ENCODE measurements at regions not wholly inside any gene's neighbourhood (a gene's known extent, or its start where the extent isn't known, plus 50 kb on each side); places are given as distances from the start of the nearest gene placed in this dataset.
A peak's percentile ranks its signal among the peaks of the same experiment; 100 is the strongest.
"Not testable (repeated sequence)": the region's sequence is repeated elsewhere in the genome, so short reads cannot be mapped to it uniquely, and the experiment has no call there.

DNA sequence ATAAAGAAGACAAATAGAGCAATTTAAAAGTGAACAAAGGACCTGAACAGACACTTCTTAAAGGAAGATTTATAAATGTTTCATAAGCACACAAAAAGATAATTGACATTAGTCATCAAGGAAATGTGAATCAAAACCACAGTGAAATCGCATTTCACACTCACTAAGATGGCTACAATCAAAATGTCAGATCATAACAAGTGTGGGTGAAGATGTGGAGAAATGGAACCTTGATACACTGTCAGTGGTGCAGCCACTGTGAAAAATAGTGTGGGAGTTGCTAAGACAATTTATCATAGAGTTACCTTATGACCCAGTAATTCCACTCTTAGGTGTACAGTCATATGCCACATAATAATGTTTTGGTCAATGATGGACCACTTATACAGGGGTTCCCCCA, 54.5 kb upstream of the HTR4 start:
- DNase-seq (ENCODE audit: low read depth) = no peak

DNA sequence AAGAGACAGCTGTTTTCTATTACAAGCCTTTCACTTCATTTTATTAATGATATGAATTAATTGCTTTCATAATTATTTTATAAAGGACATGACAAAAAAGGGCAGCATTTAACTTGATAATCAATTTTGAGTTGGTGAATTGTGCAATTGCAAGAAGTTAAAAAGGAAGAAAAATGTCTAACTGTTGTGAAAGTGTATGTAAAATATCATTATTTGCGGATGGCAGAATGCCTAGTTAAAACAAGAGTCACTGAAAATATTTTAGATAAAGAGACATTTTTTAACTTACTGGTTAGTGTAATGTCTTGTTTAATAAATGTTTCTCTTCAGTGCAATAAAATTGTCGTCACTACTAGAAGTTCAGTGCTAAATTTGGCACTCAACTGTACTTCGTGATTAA, 57.6 kb upstream of the HTR4 start:
- no peak for DNase-seq (ENCODE audit: low read depth)

DNA sequence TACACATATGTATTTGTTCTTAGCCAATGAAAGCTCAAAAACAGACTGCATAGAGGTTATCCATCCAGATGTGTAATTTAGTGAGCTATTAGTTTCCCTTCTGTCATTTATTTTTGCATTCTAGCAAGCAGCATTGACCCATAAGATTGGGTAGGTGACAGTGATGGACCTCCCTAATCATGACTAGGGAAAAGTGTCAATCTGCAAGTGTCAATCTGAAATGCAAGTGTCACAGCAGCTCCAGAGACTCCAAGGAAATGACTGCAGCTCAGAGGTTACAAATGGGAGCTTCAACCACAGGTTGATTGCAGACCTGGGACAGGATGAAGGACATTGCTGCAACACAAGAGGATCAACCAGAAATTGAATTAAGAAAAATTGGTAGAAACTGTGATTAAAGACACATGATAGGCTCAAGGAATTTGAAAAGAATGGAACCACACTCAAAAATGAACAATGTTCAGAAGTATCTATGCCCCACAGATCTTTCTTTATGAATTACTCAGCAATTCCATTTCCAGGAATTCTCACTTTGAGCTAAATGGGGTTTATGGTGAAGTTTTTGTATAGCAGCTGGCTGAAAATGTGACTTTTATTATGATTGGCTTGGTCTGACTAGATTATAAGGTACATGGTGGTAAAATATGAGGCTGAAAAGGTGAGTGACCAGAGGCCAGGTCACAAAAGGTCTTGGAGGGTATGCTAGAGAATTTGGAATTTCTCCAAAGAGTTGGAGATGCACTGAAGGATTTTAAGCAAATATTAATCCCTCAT, 59.6 kb upstream of the HTR4 start:
- no peak for DNase-seq (ENCODE audit: low read depth)

DNA sequence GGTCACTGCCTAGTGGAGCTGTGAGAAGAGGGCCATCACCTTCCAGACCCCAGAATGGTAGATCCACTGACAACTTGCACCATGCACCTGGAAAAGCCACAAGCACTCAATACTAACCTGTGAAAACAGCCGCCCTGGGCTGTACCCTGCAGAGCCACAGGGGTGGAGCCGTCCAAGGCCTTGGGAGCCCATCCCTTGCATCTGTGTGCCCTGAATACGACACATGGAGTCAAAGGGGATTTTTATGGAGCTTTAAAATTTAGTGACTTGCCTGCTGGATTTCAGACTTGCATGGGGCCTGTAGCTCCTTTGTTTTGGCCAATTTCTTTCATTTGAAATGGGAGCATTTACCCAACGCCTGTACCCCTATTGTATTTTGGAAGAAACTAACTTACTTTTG, 62.4 kb upstream of the HTR4 start:
- no peak for DNase-seq (ENCODE audit: low read depth)

DNA sequence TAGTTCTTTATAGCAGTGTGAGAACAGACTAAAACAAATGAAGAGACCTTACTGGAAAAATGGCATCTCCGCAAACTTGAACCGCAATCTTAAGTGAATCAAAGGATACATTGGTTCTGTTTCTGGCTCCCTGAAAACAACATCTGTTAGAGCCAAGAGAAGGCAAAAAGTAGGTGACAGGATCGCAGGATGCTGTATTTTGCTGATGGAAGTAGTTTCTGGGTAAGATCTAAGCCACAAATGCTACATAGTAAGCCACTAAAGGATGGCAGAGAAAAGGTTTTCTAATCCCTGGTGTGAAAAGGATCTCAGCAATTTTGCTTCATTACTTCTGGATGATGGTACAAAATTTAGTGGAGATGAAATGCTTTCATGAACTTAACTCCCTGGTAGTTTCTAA, 63.3 kb upstream of the HTR4 start:
- no peak for DNase-seq (ENCODE audit: low read depth)

DNA sequence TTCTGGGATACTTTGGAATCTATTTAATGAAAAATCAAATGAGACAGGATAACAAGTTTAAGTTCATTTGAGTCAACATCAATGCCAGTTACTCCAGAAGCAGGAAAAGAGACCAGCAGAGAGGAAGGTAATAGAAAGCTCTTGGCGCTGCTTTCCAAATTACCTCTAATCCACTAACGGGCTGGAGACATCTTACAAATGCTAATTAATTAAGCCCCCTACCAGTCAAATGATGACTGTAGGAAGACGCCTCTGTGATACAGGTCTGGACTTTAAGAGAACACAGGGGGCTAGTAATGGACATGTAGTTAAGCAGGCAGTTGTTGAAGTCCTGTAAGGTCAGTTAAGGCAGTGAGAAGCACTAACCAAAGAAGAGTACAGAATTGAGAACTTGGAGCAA, 65.3 kb upstream of the HTR4 start:
- no peak for DNase-seq (ENCODE audit: low read depth)

DNA sequence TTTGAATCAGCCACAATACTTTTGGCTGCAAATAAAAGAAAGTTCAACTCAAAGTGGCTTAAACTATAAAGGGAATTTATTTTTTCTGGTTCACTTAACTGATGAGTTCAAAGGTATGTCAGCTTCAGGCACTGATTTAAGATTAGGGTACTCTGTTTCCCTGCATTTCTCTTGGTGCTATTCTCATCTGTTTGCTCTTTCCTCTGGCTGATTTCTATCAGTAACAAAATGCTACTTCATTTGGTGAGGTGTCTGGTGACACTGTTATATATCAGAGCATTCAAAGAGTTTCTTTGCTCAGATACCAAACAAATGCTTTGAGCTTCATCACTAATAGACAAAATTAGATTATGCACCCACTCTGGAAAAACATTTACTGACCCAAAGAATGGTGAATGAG, 65.9 kb upstream of the HTR4 start:
- no peak for DNase-seq (ENCODE audit: low read depth)

DNA sequence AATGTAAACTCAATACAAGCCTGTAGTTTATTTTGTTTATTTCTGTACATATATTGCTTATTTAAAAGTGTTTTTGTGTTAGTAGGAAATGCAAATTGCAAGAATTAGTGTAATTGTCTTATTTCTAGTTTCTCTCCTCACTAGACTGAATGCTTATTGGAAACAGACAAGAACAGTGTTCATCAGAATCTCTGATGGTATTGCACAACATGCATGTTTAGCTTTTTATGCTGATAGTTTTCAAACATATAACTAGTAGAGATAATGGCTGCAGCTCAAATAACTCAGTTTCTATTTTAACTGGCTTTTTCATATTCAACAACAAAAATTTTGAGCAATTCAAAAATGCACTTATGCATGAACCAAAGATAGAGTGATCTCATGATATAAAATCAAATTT, 68.8 kb upstream of the HTR4 start:
- DNase-seq (ENCODE audit: low read depth) = no peak

DNA sequence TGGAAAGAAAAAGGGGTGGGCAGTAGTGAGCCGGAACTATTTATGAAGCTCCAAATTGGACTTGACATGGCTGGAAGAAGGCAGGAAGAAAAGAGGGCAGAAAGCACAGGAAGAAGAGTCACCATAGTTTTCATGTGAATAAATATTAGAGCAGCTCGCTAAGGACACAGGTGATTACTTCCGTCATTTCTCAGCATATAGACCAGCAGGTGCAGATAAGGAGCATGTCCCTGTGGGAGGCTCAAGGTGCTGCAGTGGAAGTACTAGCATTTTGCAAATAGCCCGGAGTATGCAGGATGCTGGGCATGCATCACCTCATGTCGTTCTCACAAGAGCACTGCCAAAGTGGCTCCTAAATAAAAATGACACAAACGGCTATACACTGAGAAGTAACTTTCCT, 71.3 kb upstream of the HTR4 start:
- DNase-seq (ENCODE audit: low read depth) = no peak

DNA sequence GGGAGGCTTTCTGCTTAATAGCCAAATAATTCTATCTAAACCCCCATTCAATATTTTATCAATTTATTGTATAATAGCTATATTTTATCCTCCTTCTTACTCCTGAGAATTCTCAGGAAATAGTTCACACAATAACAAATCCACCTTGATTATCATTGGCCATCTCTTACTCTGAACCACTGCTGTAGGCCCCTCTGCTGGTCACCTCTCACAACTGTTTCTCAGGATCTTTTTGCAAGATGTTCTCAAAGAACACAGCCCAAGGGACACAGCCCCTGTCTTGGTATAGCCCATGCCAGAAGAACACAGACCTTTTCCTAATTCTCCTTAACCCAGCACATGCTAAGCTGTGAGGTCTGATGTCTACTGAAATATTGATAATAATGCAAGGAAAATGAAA, 74.9 kb upstream of the HTR4 start:
- DNase-seq (ENCODE audit: low read depth) = no peak

DNA sequence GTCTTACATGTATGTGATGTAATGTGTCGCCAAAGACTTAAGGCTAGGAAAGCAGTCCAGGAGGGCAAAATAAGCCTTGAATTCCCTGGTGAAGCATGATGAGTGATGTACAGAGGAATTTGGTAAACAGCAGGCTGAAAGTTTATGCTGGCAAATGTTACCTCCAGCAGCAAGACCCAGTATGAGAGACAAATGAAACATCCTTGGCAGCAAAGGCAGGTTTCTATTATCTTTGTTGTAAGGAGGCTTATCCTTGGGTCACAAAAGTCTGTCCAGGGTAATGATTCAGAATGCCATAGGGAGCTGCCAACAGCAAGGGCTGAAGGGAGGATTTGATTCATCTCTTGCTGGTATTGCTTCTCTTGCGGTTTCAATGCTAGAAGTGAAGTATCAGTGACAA, 75.9 kb upstream of the HTR4 start:
- DNase-seq (ENCODE audit: low read depth) = peak; percentile 39

DNA sequence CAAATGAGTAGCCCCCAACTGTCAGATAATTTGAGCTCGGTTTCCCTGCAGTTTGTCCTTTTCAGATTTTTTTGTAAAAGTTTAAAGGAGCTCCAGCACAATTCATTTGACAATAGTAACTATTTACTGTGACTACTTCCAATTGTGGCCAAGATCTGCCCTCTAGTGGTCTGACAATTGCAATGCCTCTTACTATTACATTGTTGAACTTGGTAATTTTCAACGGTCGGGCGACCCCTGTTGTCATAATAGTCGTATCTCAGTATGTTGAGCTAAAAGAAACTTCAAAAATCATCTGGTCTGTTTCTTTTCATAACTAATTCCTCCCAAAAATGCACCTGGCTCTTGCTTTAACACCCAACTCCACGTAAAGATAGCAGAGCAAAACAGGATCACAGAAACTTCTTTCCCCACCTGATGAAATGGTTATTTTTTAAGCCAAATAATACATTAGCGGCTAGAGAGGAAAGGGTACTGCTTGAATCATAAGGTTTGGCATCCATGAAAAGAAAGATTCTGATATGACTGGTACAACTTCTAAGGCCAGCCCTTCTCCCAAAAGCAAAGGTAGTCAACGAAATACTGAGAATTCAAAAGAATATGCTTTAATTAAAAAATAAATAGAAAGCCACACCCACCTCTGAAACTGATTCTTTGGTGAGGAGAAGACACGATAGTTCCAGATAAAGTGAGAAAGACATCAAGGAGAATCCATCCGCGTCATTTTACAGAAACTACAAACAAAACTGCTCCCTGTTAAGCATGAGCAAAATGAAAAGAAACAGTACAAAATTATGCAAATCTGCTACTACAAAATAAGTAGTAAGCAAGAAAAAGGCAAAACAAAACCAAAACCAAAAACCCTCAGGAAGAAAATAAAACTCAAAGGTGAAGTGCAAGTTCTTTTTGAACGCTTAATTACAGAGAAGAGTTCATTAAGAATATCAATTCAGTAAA, 76.9 kb upstream of the HTR4 start:
- DNase-seq (ENCODE audit: low read depth) = peak; percentile 24

DNA sequence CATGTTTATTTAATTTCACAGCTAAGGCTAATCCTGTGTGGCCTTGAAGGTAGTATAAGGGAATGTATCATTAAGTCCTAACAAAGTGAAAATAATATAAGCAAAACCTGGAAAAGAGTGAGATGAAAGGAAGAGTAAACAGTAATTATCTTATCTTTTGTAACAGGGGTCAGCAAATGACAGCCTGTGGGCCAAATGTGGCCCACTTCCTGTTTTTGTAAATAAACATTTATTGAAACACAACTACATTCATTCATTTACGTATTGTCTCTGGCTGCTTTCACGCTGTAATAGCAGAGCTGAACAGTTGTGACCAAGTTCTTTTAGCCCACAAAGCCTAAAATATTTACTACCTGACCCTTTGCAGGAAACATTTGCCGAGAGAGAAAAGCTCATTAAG, 78.4 kb upstream of the HTR4 start:
- no peak for DNase-seq (ENCODE audit: low read depth)

DNA sequence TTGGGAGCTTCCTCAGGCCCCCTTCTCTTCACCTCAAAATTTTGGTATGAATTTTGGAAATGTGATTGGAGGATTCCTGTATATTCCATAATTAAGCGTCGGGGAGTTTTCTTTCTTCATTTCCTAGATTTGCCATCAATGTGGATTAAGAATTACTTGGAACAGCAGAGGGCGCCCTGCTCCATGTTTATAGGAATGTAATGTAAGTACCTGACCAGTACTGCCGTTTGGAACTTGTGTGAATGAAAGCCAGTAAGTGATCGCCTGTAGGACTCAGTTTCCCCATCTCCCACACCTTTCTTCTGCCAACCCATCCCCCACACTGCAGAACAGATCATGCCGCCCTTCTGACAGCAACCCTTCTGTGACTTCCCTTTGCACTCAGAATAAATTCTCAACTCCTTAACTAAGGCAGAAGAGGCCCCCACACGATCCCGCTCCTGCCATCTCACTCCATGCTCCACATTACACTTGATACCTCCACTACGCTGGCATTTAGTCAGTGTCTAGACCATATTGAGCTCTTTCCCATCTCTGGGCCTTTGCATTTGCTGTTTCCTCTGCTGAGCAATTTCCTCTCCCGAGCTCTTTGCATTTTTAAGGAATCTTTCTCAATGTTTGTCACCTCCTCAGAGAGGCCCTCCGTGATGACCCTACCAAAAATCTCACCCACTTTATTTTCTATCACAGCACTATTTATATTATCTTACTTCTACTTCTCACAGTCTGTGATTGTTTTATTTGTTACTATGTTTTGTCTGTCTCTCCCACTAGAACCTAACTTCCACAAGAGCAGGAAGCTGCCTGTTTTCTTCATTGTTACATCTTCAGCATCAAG, 79.5 kb upstream of the HTR4 start:
- no peak for DNase-seq (ENCODE audit: low read depth)

DNA sequence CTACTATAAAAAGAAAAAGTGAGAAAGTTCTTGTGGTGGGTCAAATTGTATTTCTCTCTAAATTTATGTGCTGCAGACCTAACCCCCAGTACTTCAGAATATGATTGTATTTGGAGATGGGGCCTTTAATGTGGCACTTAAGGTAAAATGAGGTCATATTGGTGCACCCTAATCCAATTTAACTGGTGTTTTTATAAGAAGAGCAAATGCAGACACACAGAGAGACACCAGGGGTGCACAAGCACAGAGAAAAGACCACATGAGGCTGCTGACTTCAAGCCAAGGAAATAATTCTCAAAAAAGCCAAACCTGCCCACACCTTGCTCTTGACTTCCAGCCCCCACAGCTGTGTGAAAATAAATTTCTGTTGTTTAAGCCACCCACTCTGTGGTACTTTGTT, 80.2 kb upstream of the HTR4 start:
- DNase-seq (ENCODE audit: low read depth) = no peak

DNA sequence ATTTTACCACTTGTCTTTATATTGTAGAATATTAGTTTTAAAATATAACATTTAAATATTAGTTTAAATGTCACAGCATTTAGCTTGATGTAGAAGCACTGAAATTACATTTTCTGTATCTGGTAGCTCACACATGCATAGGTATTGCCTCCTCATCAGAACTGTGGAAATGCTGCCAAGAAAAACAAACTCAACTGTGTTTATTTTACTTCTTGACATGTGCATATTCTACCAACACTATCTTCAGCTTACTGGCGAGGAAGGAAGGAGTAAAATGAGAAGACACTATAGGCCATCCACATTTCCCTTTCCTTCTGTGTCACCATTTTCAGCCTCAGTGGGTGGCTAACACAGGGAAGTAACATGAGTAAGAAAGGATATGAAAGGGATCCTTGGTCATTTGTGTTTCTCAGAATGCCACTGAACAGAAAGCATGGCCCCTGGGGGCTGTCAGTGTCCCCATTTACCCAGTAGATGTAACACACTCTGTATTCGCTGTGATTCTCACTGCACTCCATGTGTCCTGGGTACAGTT, 81.0 kb upstream of the HTR4 start:
- DNase-seq (ENCODE audit: low read depth) = no peak

DNA sequence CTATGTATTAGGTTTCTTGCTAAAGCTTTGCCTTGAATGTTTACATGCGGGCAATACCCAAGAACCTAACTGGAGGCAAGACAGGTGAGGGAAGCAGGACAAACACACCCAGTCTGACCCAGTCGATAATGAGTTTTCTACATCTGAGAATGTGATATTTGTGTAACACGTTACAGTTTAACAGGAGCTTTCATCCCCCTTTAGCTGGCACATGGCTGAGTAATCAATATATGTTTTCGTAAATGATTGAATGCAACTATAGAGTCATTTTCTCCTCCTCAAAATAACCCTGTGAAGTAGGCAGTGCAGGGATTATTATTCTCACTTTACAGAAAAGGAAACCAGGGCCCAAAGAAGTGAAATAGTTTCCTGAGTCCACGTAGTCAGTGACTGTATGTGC, 84.7 kb upstream of the HTR4 start:
- DNase-seq (ENCODE audit: low read depth) = no peak

DNA sequence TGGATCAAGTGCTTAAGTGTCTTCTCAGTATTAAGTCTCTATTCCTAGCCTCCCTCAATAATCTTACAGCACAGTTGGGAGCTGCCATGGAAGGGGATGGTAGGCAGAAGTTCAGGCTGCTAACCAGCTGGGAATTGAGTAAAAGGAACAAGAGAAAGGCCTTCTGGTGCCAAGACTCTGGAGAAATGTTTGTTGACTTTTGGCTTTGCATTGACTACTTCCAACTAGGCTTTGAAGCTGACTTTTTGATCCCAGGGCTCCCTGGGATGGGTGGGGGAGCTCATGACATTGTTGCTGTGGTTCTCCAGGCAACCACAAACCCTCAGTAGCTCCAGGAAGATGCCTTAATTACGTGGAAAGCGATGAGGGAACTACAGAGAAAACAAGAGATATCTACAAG, 85.2 kb upstream of the HTR4 start:
- peak; percentile 25 for DNase-seq (ENCODE audit: low read depth)

DNA sequence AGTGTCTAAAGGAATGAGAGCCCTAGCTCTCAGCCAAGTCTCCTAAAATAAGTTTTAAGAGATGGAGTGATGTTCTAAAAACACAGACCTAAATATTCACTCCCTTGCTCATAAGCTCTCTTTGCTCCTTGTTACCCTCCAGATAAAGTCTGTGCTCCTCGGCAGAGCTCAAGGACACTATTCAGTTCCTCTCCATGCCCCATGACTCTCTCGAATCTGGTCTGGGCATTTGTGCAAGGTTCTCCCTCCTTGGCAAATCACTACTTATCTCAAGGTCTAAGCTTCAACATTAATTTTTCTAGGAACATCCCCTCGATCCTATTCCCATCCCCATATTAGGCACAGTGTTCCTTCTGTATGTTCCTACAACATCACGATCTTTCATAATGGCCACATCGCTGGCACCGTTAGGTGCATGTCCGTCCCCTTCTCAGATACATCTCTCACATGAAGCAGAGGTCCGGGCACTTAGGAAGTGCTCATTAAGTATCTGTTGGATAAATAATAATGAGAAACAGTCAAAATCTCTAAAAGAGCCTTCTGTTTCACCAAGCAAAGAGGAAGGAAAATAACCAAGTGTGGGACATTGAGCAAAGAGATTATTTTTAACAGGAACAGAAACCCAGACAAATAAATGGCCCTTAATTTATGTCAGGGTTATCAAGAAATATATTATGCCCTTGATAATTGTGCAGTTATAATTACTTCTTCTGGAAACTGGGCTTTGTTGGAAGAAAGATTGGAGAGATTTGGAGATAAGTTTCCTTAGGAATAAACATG, 85.9 kb upstream of the HTR4 start:
- no peak for DNase-seq (ENCODE audit: low read depth)

DNA sequence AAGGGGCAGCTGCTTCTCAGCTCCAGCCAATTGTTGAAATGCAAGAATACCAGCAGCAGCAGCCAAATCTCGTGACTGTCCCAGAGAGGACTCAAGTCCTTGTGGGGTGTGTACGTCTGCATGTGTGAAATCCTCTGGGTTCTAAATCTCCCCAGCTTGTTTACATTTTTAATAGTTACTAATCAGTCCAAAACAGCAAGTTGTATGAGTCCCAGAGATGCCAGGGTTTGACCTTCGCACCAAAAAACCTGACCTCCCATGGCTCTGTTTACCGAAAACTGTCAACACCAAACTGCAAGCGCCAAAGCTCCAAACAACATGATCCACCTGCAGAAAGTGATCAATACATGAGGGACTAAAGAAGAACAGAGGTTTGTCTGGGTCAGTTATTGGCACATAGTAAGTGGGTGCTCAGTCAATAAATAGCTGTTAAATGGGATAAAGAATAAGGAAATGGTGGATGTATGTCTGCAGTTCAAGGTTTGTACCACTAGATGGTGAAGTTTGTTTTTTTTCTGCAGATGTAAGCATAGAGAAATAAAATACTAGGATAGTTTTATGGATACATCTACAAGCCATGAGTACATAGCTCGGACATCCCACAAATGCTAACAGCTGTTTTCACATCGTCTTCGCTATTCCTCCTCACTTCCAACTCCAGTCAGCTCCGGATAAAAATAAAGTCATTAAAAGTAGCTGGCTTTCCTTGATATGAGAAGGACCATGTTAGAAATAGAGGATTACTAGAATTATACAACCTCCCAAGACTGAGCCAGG, 85.3 kb upstream of the ADRB2 start:
- peak; percentile 51 for DNase-seq (ENCODE audit: low read depth)

DNA sequence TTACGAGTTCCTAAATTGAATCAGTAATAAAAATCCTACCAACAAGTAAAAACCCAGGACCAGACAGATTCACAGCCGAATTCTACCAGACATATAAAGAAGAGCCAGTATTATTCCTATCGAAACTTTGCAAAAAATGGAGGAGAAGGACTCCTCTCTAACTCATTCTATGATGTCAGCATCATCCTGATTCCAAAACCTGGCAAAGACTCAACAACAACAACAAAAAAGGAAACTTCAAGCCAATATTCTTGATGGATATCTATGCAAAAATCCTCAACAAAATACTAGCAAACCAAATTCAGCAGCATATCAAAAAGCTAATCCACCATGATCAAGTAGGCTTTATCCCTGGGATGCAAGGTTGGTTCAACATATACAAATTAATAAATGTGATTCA, 84.6 kb upstream of the ADRB2 start:
- DNase-seq (ENCODE audit: low read depth) = not testable (repeated sequence)
